ENCODE measurements at regions not wholly inside any gene's neighbourhood (a gene's known extent, or its start where the extent isn't known, plus 50 kb on each side); places are given as distances from the start of the nearest gene placed in this dataset.

- no peak overlapping the region for H3K27ac ChIP-seq (ENCODE audit: low read depth, low read length, poor library complexity, severe bottlenecking)
- no TSS peak for BruUV-seq (replicated peaks)
- TF ChIP-seq EZH2phosphoT487 (IDR thresholded peaks at IDR 0.05; ENCODE audit: borderline replicate concordance, low read depth, low read length) = no peak
- no peak for TF ChIP-seq CTCF (conservative IDR thresholded peaks at IDR 0.05; ENCODE audit: low read length)
- H2AFZ ChIP-seq (ENCODE audit: low read length) = no peak overlapping the region
- H3K4me1 ChIP-seq (ENCODE audit: insufficient read depth, low read length, poor library complexity, severe bottlenecking) = no peaks in the 10 kb centered on the region
- no peaks in the 10 kb centered on the region for H4K20me1 ChIP-seq (ENCODE audit: insufficient read depth, low read length)
- H3K79me2 ChIP-seq (ENCODE audit: insufficient read depth, low read depth, low read length) = no peaks in the 10 kb centered on the region
- ChIA-PET CTCF (ENCODE audit: unreplicated experiment) (no interaction called here), POLR2A (interaction anchor here (1.4 kb wide), 1 partner anchor 11 kb away, joined by 3 read pairs; no protein-coding TSS in a partner anchor)
- intact Hi-C loops (cut with micrococcal nuclease; ENCODE audit: unreplicated experiment) = no loop called here
- DNase-seq (ENCODE audit: low spot score) = no peak
- no peaks in the 10 kb centered on the region for H3K9me2 ChIP-seq (ENCODE audit: insufficient read depth, low read length)
- H3K4me3 ChIP-seq (ENCODE audit: low read depth, low read length, poor library complexity, severe bottlenecking) = no peak overlapping the region
- H3K4me2 ChIP-seq (ENCODE audit: low read length) = no peak overlapping the region
- H3K36me3 ChIP-seq (ENCODE audit: insufficient read depth, low read length) = no peaks in the 10 kb centered on the region
- H3K9me3 ChIP-seq (ENCODE audit: low read length) = no peaks in the 10 kb centered on the region
Observed at GRCh38 chr4:164239433-164239832, 514.5 kb upstream of the SMIM31 start.

GRCh38 chr4:164239976-164240375 lies 514.0 kb upstream of the SMIM31 start:
- no peak for TF ChIP-seq CTCF (conservative IDR thresholded peaks at IDR 0.05; ENCODE audit: low read length)
- TF ChIP-seq EZH2phosphoT487 (IDR thresholded peaks at IDR 0.05; ENCODE audit: borderline replicate concordance, low read depth, low read length) = no peak
- no TSS peak for BruUV-seq (replicated peaks)
- Histone ChIP-seq H3K4me3 (ENCODE audit: low read depth, low read length, poor library complexity, severe bottlenecking) (no peak overlapping the region), H3K27ac (ENCODE audit: low read depth, low read length, poor library complexity, severe bottlenecking) (no peak overlapping the region), H3K79me2 (ENCODE audit: insufficient read depth, low read depth, low read length) (no peaks in the 10 kb centered on the region), H2AFZ (ENCODE audit: low read length) (no peak overlapping the region), H3K4me2 (ENCODE audit: low read length) (no peak overlapping the region), H3K9me2 (ENCODE audit: insufficient read depth, low read length) (no peaks in the 10 kb centered on the region), H3K4me1 (ENCODE audit: insufficient read depth, low read length, poor library complexity, severe bottlenecking) (no peaks in the 10 kb centered on the region), H3K9me3 (ENCODE audit: low read length) (no peaks in the 10 kb centered on the region), H4K20me1 (ENCODE audit: insufficient read depth, low read length) (no peaks in the 10 kb centered on the region), H3K36me3 (ENCODE audit: insufficient read depth, low read length) (no peaks in the 10 kb centered on the region)
- POLR2A ChIA-PET = interaction anchor here (1.4 kb wide), 1 partner anchor 12 kb away, joined by 3 read pairs; no protein-coding TSS in a partner anchor
- DNase-seq (ENCODE audit: low spot score) = no peak
- CTCF ChIA-PET (ENCODE audit: unreplicated experiment) = no interaction called here
- intact Hi-C loops (cut with micrococcal nuclease; ENCODE audit: unreplicated experiment) = no loop called here

- H3K4me2 ChIP-seq (ENCODE audit: low read length) = no peak overlapping the region
- no peaks in the 10 kb centered on the region for H3K36me3 ChIP-seq (ENCODE audit: insufficient read depth, low read length)
- H3K4me3 ChIP-seq (ENCODE audit: low read depth, low read length, poor library complexity, severe bottlenecking) = no peak overlapping the region
- ChIA-PET CTCF (ENCODE audit: unreplicated experiment) (no interaction called here), POLR2A (no interaction called here)
- H3K9me2 ChIP-seq (ENCODE audit: insufficient read depth, low read length) = no peaks in the 10 kb centered on the region
- H2AFZ ChIP-seq (ENCODE audit: low read length) = no peak overlapping the region
- no peak overlapping the region for H3K27ac ChIP-seq (ENCODE audit: low read depth, low read length, poor library complexity, severe bottlenecking)
- no peaks in the 10 kb centered on the region for H4K20me1 ChIP-seq (ENCODE audit: insufficient read depth, low read length)
- H3K79me2 ChIP-seq (ENCODE audit: insufficient read depth, low read depth, low read length) = no peaks in the 10 kb centered on the region
- intact Hi-C loops (cut with micrococcal nuclease; ENCODE audit: unreplicated experiment) = no loop called here
- TF ChIP-seq EZH2phosphoT487 (IDR thresholded peaks at IDR 0.05; ENCODE audit: borderline replicate concordance, low read depth, low read length) = no peak
- no peak for TF ChIP-seq CTCF (conservative IDR thresholded peaks at IDR 0.05; ENCODE audit: low read length)
- BruUV-seq (replicated peaks) = no TSS peak
- H3K9me3 ChIP-seq (ENCODE audit: low read length) = no peaks in the 10 kb centered on the region
- DNase-seq (ENCODE audit: low spot score) = no peak
- H3K4me1 ChIP-seq (ENCODE audit: insufficient read depth, low read length, poor library complexity, severe bottlenecking) = no peaks in the 10 kb centered on the region
Observed at GRCh38 chr4:164251257-164251656, 502.7 kb upstream of the SMIM31 start.

All from OCI-LY7 (cell line).